NCI-H748 treated with DMSO at 0.1 percent for 48 hours (cell line): ENCODE measurements at regions not wholly inside any gene's neighbourhood (a gene's known extent, or its start where the extent isn't known, plus 50 kb on each side); places are given as distances from the start of the nearest gene placed in this dataset.
"Not testable (repeated sequence)": the region's sequence is repeated elsewhere in the genome, so short reads cannot be mapped to it uniquely, and the experiment has no call there.

Experiments used
- DNase-seq: peaks from one replicate; lab custom pipeline; 2025; lab: John Stamatoyannopoulos, UW

- DNase-seq: no peak
Observed at GRCh38 chr5:74461251-74461650, 179.3 kb downstream of the ENC1 start.

GRCh38 chr5:74460694-74461093, 179.8 kb downstream of the ENC1 start:
- DNase-seq: no peak

DNA sequence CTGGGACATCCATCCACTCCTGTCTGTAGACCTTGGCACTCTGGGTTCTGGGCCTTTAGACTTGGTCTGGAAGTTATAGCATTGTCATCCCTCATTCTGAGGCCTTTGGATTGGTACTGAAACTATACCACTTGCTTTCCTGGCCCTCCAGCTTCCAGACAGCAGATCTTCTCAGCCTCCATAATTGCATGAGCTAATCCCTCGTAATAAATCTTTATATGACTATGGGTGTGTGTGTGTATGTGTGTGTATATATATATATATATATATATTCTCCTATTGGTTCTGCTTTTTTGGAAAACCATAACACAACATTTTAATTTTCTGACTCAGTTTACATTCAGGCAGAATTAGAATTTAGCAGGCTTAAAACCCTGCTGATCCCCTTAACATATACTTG, 180.5 kb downstream of the ENC1 start:
- DNase-seq: no peak

GRCh38 chr5:74457876-74458275, 182.7 kb downstream of the ENC1 start:
- no peak for DNase-seq

DNA sequence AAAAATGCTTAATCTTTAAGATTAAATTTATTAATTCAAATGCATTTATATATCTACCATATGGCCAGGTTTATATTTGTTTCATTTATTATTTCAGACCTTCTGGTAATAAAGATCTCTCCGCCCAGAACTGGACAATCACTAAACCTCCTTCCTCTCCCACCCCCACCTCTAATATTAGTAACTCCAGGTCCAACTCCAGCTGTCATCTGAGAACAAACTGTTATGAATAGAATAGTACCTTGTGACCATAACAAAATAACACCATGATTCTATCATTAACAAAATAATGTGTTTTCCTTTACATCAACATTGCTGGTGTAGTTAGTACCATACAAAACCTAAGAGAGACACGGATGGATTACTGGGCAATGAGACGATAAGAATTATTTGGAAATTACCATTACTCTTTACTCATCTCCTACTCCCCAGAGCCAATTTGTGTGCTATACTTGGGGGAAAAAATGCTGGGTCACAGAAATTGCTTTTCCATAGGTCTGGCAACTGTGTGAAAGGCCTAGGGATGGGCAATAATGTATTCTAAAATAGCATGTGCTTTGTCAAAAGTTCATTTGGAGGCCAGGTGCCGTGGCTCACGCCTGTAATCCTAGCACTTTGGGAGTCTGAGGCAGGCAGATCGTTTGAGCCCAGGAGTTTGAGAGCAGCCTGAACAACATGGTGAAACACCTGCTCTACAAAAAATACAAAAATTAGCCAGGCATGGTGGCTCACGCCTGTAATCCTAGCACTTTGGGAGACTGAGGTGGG, 186.1 kb downstream of the ENC1 start:
- DNase-seq: no peak

- no peak for DNase-seq
Observed at GRCh38 chr5:74452856-74453255, 187.7 kb downstream of the ENC1 start.

GRCh38 chr5:74450095-74450494, 190.4 kb downstream of the ENC1 start:
- no peak for DNase-seq

- no peak for DNase-seq
Observed at GRCh38 chr5:74446725-74447241, 193.7 kb downstream of the ENC1 start.

GRCh38 chr5:74442466-74442865, 198.1 kb downstream of the ENC1 start:
- no peak for DNase-seq

DNA sequence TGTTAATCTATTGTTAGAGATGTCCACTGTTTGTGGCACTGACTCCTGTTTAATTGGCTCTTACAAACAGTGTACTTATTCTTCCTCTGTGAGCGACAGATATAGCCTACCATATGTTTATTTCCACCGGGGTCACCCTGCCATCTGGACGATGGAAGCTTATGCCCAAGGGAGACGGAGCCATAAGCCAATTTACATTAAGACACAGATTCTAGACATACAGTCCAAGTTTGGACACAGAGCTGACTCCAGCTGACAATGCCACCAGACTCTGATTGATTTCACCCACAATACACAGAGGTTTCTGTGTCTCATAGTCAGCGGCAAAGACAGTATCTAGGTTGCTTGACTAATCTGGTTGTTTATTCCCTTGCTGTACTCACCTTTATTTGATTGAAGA, 198.9 kb downstream of the ENC1 start:
- DNase-seq: no peak

GRCh38 chr5:74440341-74440740, 200.2 kb downstream of the ENC1 start:
- no peak for DNase-seq

DNA sequence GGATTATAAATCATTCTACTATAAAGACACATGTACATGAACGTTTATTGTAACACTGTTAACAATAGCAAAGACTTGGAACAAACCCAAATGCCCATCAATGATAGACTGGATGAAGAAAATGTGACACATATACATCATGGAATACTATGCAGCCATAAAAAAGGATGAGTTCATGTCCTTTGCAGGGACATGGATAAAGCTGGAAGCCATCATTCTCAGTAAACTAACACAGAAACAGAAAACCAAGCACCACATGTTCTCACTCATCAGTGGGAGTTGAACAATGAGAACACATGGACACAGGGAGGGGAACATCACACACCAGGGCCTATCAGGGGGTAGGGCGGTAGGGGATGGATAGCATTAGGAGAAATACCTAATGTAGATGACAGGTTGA, 202.7 kb downstream of the ENC1 start:
- DNase-seq: not testable (repeated sequence)

DNA sequence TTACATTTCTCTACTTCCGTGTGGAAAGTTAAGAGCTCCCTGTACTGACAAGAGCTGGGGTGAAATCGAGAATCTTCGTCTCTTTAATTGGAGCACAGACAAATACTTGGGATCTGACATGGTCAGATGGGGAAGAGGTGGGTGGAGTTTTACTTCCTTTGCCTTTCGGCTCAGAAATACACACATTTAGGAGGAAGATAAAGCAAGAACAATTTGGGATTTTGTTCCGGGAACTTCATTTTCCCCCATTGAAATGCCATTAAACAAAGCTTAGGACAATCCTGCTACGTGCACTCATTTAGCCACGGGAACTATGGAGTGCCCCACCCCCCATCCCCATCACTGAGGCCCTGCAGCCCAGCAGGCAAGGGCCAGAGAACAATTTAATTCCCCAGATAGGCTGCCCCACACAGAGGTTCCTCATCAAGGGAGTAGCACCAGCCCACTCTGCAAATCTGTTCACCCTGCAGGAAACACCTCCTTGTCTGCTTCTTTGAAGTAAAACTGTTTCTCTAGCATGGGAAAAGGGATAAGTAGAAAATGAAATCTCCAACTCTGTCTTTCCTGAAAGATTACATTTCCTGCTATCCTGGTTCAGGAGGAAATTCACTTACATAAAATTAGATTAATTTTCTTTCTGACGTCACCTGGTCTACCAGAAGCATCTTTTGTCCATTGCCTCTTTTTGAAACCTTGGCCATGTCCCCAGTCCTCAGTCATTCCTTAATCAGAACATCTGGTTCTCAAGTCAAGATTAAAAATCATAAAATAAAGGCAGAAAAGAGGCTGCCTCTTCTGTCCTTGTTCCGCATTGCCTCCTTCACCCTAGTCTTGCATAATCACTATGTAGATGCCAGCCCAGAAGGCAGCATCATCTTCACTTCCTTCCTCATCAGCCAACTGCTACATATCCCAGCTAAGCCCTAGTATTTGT, 206.4 kb downstream of the ENC1 start:
- no peak for DNase-seq

DNA sequence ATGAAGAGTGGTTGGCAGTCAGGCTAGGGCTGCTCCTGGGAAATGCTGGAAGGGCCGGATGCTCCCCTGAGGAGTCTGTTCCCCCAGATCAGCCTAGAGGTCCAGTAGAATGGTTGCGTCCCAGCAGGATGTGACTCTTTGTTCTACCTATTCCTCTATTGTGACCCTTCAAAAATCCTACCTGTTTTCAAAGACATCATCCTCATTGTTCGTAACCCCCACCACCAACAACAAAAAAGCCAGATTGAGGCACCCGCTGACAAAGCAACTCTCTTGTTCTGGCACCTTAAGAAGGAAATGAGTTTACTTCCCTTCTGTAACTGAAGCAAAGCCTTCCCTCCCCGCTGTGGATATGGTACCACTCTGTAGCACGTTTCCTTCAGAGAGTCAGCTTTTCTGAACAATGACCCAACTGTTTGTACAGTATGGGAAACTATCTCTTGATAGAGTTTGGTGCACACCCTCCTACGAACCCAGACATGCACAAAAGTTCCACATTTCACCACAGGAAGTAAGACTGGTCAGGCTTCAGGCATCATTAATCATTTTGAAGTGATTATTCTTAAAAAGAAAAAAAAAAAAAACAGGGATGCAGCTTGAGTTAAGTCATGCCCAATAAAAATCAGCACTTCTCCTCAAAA, 207.2 kb downstream of the ENC1 start:
- no peak for DNase-seq

- DNase-seq: no peak
Observed at GRCh38 chr5:74432721-74433120, 207.8 kb downstream of the ENC1 start.

- no peak for DNase-seq
Observed at GRCh38 chr5:74432216-74432615, 208.3 kb downstream of the ENC1 start.

DNA sequence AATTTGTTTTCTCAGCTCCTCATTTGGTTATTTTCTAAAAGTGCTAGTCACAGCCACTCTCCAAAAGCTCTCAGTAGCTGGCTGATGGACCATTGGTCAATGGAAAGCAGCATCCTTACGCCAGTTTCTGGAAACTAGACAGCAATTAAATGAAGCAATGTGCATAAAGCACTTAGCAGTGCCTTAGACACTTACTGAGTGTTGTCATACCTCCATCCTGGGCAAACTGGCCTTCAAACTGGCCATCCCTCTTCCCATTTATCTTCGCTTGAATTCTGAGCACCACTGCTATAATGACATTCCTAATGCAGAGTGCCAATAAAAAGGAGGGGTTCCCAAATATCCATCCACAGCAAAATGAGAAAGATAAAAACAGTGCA, 209.2 kb downstream of the ENC1 start:
- DNase-seq: no peak

DNA sequence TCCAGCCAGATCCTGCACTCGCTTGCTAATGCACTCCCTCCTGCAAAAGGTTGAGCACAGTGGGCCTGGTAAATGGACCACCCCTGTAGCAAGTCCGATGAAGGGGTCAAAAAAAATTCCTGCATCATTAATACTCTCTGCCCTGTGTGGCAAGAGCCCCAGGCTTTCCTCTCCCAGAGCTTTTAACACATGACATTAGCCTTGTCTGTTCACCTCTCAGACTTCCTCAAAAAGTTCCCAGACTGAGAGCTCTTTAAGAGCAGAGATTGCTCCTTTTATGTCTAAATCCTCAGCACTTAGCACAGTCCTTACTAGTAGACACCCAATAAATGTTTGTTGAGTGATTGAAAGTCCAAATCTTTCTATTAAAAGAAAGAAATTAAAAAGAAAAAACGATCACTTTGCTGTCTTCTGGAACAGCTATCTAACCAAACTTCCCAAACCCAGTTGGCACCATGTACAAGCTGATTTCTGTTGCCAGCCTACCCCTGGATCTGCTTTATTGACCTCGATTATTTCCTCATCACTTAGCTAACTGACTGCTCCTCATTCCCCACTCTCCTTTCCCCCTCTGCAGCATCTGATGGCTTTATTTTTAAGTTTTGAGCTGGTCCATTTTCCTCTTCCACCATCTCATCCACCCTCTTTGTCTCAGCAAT, 209.8 kb downstream of the ENC1 start:
- DNase-seq: no peak

DNA sequence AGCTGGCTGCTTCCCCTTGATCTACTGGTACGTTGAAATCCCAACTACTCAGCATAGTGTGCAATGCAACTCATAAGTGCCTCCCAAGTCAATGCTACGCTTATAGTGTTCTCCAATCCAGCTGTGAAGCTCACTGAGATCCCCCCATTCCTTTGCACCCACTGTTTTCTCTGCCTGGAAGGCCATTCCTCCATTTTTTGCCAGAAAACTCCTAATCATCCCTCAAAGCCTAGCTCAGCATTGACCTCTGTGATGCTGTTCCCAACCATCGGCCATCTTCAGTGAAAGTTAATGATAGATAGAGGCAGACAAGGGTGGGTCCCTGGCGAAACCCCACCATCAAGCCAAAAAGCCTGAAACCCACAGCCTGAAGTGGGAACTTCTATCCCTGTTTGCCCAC, 211.0 kb downstream of the ENC1 start:
- no peak for DNase-seq

DNA sequence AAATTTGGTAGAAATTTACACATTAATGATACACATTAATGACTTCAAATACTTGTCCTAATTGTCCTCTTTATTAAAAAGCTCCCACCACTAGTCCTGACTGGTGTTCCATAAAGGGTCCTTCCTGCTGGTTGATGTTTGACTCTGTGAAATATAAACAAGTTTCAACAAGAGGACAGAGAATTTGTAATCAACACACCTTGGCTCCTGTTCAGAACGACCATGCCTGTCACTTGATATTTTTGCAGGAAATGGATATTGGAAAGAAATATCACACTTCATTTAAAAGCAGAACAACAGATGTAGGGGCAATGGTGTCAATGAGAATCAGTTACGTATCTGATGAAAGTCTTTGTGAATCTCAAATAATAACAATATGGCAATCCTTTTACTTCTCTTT, 211.7 kb downstream of the ENC1 start:
- DNase-seq: no peak

GRCh38 chr5:74428275-74428674, 212.3 kb downstream of the ENC1 start:
- no peak for DNase-seq

DNA sequence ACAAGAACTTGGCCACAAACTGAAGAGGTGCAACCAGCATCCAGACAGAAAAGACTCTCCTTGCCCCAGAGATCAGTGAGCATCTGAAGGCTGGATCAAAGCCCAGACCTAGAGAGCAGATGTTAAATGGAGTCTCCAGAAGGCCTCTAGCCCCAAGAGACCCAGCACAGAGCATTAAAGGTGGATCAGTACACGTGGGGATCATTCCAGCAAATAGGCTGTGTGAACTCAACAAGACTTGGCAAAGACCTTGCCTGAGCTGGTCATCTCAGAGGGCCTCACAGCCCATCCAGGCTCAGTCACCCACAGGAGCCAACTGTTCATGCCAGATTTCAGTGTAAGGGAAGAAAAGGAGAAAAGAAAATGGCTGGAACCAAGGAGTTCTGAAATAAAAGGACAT, 214.0 kb downstream of the ENC1 start:
- DNase-seq: no peak
